NT2/D1 (cell line): ENCODE measurements at regions not wholly inside any gene's neighbourhood (a gene's known extent, or its start where the extent isn't known, plus 50 kb on each side); places are given as distances from the start of the nearest gene placed in this dataset.

ENCODE experiments used
- YY1 ChIP-seq: IDR thresholded peaks from 2 replicates; pipeline ENCODE4 v1.6.1; 2011; ENCODE audit not compliant: insufficient read length, insufficient read depth
- ZNF274 ChIP-seq: IDR thresholded peaks from 2 replicates; pipeline ENCODE4 v1.6.1; 2011; ENCODE audit warnings: mild to moderate bottlenecking, low read depth, low read length

DNA sequence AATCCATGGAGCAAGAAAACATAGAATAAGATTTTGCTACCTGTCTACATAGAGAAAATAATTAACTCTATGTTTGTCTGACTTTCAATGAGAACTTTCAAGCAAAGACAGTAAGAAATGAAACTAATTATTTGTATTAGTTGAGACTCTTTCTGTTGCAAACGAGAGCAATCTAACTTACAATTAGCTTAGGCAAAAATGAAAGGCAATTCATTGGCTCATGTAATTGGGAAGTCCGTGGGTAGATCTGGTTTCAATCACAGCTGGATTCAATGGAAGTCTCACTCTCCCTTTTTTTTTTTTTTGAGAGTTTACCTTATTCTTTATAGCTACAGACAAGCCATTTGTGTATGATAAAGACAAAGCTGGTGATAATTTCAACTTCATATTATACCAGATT is 68.2 kb upstream of the STXBP5 start:
- TF ChIP-seq ZNF274 (no peak), YY1 (no peak)
